ENCODE measurements at regions not wholly inside any gene's neighbourhood (a gene's known extent, or its start where the extent isn't known, plus 50 kb on each side); places are given as distances from the start of the nearest gene placed in this dataset.

DNA sequence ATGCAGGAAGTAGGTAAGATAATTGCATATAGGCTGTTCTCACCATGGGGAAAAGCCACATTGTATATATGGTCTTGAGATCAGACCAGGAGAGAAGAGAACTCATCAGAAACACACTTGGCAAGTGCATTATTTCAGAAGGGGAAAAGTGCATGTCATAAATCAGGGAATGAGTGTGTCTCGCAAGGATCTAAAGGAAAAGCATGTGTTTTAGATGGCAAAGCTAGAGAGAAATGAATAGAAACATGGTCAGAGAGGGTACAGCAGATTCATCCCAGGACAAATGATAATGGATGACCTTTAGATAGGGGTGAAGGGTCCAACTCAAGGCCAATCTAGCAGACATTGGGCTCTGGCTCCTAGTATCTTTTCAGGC is 230.2 kb upstream of the NAV3 start:
- TF ChIP-seq, protein P1, sequence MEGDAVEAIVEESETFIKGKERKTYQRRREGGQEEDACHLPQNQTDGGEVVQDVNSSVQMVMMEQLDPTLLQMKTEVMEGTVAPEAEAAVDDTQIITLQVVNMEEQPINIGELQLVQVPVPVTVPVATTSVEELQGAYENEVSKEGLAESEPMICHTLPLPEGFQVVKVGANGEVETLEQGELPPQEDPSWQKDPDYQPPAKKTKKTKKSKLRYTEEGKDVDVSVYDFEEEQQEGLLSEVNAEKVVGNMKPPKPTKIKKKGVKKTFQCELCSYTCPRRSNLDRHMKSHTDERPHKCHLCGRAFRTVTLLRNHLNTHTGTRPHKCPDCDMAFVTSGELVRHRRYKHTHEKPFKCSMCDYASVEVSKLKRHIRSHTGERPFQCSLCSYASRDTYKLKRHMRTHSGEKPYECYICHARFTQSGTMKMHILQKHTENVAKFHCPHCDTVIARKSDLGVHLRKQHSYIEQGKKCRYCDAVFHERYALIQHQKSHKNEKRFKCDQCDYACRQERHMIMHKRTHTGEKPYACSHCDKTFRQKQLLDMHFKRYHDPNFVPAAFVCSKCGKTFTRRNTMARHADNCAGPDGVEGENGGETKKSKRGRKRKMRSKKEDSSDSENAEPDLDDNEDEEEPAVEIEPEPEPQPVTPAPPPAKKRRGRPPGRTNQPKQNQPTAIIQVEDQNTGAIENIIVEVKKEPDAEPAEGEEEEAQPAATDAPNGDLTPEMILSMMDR (conservative IDR thresholded peaks at IDR 0.05) = no peak
- TF ChIP-seq EZH2 (IDR thresholded peaks at IDR 0.05; ENCODE audit: low read depth) = no peak
